LNCaP clone FGC (cell line): ENCODE measurements at regions not wholly inside any gene's neighbourhood (a gene's known extent, or its start where the extent isn't known, plus 50 kb on each side); places are given as distances from the start of the nearest gene placed in this dataset.

ENCODE experiments used
- DNase-seq: peaks from one replicate; pipeline ENCODE4 v3.0.0-alpha.2; 2011; ENCODE audit warnings: low read depth
- H3K4me3 ChIP-seq: 2 replicates; pipeline ENCODE4 v1.5.1; 2011; ENCODE audit warnings: mild to moderate bottlenecking, low read depth, low read length, control low read depth
- CTCF ChIP-seq: IDR thresholded peaks from 2 replicates; pipeline ENCODE4 v1.5.1; 2012; ENCODE audit warnings: mild to moderate bottlenecking; ENCODE audit not compliant: control insufficient read depth, insufficient read depth; ENCODE audit errors: extremely low read depth

DNA sequence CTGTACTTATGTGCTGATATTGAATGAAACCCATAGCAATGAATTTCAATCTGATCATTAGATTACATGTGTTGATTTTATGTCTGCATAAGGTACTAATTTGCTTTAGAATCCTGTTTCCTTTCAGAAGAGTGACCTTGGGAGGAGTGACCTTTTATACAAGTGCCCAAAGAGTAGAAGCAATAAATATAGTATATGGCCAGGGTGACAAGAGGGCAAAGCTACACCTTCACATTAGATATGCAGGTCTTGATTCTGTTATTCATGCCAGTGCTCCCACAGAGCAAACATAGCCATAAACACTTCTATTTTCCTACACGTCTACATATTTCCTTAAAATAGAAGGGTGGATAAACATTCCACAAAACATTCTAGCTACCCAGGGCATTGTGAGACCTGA is 158.2 kb upstream of the RAP2B start:
- DNase-seq: no peak
- TF ChIP-seq CTCF: no peak
- H3K4me3 ChIP-seq: no peak overlapping the region

DNA sequence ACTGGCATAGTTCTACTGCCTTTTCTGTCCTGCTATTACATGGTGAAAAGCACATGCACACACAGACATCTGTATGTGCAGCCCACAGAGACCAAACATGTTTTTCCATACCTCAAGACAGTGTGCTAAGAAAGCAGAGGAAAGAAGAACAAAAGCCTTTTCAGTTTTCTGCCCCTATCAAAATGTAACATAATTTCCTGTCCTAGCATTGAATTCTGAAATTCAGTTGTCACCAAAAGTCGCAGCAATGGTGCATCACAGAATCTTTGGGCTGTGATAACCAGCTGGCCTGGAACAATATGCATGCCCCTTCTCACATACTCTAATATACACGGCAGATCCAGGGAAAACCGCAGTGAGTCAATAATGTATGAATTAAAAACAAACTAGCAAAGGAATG is 153.8 kb upstream of the RAP2B start:
- no peak for TF ChIP-seq CTCF
- DNase-seq: no peak
- H3K4me3 ChIP-seq: no peak overlapping the region

DNA sequence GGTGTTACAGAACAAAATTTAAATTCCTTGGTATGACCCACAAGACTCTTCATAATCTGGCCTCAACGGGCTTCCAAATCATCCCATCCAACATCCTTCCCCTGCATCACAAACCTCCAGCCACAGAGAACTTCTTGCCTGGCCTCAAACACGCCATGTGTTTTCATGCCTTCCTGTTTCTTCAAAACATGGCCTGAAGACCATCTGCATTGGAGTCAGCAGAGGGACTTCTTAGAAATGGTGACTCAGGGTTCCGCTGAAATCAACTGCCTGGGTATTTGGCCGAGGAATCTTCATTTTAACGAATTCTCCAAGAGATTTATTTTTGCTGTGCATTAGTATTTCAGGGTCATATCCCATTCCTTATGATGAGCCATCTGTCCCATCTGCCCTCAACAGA is 138.1 kb upstream of the RAP2B start:
- no peak for TF ChIP-seq CTCF
- H3K4me3 ChIP-seq: no peak overlapping the region
- DNase-seq: no peak

GRCh38 chr3:153026026-153026425 is 136.0 kb upstream of the RAP2B start:
- peak; percentile 51 for TF ChIP-seq CTCF
- DNase-seq: peak; percentile 14
- H3K4me3 ChIP-seq: no peak overlapping the region

DNA sequence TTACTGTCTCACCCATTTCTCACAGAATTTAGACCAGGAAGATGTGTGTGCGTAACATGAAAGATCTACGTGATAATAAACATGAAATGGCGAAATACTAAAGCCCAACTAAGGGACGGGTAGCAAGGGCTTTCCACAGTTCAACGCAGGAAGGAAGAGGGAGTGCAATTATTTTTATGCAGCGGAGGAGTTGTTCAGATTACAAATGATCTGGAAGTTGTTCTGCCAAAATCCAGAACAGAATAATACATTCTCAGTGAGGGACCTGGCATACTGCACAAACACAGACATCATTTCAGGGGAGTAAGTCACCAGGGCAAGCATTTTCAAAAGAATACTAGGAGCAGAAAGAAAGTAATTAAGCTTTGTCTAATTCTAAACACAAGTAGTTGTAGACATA is 133.6 kb upstream of the RAP2B start:
- no peak for TF ChIP-seq CTCF
- H3K4me3 ChIP-seq: no peak overlapping the region
- no peak for DNase-seq

- no peak for DNase-seq
- TF ChIP-seq CTCF: no peak
- H3K4me3 ChIP-seq: no peak overlapping the region
Observed at GRCh38 chr3:153029350-153029749, 132.7 kb upstream of the RAP2B start.

- TF ChIP-seq CTCF: no peak
- no peak for DNase-seq
- no peak overlapping the region for H3K4me3 ChIP-seq
Observed at GRCh38 chr3:153032891-153033290, 129.1 kb upstream of the RAP2B start.
